CD4-positive, alpha-beta T cell treated with Interleukin-15 for 4 hours (primary cell): ENCODE measurements at regions not wholly inside any gene's neighbourhood (a gene's known extent, or its start where the extent isn't known, plus 50 kb on each side); places are given as distances from the start of the nearest gene placed in this dataset.

Experiments
- DNase-seq: peaks from one replicate; pipeline ENCODE4 v3.0.0-alpha.2; 2020; ENCODE audit warnings: low spot score

- DNase-seq, result no peak
These were observed 54.9 kb upstream of the RHOBTB1 start for GRCh38 chr10:60998932-60999331.

- no peak for DNase-seq
These were observed 50.1 kb upstream of the RHOBTB1 start for GRCh38 chr10:60994128-60994527.
